Glomerular visceral epithelial cell (primary cell): ENCODE measurements at regions not wholly inside any gene's neighbourhood (a gene's known extent, or its start where the extent isn't known, plus 50 kb on each side); places are given as distances from the start of the nearest gene placed in this dataset.

ENCODE experiments used
- DNase-seq: peaks from one replicate; pipeline ENCODE4 v3.0.0-alpha.2; 2016; ENCODE audit errors: extremely low spot score

DNA sequence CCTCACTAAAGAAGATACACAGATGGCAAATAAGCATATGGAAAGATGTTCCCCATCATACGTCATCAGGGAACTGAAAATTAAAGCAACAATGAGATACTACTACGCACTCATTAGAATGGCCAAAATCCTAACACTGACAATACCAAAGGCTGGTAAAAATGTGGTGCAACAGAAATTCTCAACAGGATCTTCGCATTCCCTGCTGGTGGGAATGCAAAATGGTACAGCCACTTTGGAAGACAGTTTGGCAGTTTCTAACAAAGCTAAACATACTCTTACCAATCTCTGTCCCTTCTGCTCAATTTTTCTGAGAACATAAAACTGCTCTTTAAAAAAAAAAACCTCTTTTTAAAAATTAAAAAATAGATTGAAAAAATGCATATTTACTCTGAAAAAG is 300.2 kb downstream of the FBXW7 start:
- no peak for DNase-seq

DNA sequence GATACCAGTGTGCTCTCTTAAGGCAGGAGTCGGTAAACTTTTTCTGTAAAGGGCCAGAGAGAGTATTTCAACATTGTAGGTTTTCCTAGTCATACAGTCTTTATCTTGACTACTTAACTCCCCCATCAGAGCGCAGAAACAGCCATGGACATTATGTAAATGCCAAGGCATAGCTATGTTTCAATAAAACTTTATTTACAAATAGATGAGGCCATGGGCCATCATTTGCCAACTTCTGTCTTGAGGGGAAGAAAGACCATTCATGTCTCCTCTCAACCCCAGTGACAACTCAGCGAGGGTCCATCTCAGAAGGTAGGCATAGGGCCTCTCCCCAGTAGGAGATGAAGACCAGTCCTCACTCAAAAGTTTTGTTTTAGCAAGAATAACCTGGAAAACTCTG is 301.3 kb downstream of the FBXW7 start:
- DNase-seq: no peak

DNA sequence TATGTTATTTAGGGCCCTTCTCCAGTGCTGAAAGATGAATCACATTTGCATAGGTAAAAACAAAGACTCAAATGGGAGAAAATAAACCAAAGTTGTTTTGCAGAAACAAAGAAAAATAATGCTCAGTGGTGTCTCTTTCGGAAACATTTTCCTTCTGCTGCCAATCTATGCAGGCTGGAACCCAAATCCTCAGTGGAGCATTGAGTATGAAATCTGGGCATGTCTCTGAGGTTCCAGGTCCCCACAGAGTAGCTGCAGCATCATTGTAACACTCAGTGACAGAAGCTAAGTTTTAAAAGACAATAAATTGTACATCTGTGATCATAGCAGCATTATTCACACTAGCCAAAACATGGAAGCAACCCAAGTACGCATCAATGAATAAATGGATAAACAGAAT is 303.6 kb downstream of the FBXW7 start:
- DNase-seq: no peak

DNA sequence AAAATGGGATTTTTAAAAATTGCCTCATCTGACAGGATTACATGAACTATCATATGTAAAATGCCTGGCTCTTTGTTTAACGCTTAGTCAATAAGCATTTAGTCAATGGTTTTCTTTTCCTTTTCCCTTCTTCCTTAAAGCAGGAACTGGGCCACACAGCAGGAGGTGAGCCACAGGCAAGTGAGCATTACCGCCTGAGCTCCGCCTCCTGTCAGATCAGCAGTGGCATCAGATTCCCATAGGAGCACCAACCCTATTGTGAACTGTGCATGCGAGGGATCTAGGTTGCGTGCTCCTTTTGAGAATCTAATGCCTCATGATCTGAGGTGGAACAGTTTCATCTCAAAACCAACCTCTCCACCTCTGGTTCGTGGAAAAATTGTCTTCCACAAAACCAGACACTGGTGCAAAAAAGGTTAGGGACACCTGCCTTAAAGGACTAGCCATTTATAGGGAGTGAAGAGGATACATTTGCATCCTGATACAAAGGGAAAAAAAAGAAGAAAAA is 306.1 kb downstream of the FBXW7 start:
- DNase-seq: no peak

DNA sequence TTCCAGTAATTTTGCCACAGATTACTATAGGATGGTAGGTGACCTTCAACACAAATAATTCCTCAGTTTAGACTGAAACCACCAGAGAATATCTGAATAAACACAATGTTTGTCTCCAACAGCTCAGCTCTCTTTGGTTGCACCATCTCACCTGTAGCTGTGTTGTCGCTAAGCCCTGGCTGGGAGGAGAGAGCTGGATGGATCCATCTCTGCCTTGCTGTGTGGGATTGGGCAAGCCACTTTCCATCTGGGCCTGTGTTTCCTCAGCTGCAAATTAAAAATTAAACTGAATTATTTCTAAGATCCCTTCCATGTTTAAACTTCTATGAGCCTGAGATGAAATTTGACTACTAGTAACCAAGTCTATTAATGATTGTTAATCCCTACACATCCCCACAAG is 310.2 kb downstream of the FBXW7 start:
- no peak for DNase-seq

DNA sequence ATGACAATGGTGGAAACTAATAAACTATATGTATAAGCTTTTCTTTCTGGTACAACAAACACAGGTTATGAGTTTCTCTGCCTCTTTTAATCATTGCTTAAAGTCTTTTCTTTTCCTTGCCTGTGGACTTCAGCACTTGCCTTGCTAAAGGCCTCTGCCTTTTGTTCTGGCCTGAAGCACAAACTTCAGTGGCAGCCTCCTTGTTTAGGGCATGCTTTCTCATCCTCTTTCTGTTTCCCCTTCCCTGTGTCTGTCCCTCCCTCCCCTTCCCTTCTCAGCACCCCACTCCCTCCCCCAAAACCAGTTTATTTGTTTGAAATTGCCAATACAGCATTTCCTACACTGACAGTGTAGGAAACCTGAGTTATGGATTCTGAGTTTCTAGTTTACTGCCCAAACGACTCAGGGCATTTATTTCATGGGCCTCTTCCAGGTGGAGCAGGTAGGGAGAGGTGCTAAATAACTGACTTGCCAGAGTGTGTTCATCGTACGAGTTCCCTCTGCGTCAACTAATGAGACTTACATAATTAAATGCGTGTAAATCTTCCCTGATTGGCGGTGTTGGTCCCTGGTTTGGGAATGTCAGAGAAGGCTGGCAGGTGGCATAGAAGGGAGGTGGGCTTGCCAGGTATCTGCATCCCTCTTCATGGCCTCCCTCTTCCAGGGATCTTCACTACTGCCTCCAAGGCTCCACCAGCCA is 311.0 kb downstream of the FBXW7 start:
- DNase-seq: no peak

DNA sequence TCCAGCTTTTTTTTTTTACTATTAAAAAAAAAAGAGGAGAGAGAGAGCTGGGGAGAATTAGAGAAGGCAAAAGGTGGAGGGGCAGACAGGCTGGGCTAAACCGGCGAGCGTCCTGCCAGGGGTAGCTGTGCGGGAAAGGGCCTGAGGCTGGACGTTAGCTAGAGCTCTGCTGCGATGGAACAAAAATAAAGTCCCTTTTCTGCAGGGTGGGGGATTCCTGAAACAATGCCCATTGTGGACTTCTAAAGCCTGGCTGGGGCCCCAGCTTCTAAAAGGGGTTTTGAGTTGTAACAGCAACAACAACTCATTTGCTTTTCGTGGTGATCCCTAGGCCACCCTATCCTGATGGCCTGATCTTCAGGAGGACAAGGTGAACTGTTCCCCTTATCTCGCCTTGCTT is 311.7 kb downstream of the FBXW7 start:
- DNase-seq: no peak

DNA sequence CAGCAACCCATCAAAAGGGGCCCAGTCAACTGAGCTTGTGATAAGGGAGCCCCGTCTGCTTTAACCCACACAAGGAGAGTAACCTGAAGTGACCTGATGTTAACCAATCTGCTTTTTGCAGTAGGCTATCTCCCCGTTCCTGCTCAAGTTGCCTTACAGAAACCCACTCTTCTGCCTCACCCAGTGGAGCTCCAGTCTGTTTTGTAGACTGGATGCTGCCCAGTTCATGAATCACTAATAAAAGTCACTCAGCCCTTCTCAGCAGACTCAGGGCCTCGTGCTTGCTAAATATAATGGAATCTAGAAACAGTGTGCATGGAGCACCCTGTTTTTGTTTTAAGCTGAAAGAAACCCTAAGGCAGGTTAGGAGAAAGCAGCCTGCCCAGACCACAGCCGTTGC is 312.3 kb downstream of the FBXW7 start:
- DNase-seq: no peak

DNA sequence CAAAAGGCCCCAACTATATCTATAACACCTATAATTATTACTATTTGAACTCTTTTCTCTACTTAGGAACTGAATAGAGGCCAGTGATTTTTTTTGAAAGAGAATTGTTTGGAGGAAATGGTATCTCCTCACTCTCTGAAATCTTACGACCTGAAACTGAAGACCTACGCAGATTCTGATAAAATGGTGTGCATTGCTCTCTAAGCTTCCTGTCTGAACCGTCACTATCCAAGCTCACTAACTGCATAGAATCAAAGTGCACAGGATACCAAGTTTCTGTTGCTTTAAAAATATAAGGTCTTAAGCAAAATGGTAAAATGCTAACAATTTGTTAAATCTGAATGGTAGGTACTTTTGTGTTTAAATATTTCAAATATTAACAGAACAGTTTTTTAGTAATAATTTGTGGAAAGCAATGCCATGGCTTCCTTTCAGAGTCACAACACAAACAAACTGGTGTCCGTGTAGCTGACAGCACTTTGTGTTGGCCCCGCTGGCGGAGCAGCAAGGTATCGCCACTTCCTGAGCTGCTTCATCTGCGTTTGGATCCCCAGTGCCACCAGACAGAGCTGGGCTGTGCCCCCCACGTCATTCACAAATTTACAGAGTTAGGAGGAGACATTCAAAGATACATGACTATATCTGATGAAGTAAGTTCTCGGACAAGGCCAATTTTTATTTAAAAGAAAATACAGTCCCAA is 313.9 kb downstream of the FBXW7 start:
- DNase-seq: no peak

DNA sequence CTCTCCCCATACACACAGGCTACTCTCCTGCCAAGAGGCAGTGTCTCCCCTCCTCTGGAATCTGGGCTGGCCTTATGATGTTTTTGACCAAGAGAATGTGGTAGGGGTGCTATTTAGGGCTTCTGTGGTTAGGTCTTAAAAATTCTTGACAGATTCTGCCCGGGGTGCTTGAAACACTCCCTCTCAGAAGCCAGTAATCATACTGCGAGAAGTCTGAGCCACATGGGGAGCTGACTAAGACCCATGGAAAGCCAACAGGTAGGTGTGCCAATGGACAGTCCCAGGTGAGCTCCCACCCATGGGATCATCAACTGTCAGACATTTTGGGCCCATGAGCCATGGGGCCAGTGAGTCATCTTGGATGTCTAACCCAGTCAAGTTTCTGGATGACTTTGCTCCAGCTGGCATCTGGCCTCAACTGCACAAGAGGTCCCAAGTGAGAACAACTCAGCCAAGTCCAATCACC is 315.7 kb downstream of the FBXW7 start:
- DNase-seq: no peak

DNA sequence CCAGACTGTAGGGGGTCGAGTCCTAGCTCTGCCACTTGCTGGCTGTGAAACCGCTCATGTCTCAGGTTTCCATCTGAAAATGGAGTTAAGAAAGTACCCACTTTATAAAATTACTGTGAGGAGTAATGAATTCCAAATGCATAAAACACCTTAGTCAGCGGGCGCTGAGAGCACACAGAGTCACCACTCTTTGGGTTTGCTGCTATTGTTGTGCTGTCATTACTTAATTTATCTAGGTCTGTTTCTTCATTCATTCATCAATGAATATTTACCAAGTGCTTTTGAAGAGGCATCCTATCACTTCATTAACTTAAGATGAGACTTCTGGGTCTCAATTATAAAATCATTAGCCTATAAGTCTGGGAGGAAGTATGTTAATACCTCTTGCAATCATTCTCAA is 317.3 kb downstream of the FBXW7 start:
- DNase-seq: no peak

DNA sequence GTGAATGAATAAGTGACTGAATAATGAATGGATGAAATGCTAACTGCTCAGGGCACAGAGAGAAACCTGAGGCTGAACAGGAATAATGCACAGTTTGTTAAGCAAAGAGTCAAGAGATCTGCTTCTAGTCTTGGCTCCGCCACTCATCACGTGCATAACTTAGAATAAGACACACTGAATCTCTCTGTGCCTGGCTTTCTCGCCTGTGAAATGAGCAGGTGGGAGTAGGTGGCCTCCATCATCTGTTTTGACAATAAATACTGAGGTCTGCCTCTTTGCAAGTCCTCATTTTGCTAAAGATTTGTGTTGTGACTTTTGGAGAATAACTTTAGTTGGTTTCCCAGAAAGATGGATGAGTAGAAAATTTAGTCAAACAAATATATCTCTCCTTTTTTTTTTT is 318.0 kb downstream of the FBXW7 start:
- no peak for DNase-seq

DNA sequence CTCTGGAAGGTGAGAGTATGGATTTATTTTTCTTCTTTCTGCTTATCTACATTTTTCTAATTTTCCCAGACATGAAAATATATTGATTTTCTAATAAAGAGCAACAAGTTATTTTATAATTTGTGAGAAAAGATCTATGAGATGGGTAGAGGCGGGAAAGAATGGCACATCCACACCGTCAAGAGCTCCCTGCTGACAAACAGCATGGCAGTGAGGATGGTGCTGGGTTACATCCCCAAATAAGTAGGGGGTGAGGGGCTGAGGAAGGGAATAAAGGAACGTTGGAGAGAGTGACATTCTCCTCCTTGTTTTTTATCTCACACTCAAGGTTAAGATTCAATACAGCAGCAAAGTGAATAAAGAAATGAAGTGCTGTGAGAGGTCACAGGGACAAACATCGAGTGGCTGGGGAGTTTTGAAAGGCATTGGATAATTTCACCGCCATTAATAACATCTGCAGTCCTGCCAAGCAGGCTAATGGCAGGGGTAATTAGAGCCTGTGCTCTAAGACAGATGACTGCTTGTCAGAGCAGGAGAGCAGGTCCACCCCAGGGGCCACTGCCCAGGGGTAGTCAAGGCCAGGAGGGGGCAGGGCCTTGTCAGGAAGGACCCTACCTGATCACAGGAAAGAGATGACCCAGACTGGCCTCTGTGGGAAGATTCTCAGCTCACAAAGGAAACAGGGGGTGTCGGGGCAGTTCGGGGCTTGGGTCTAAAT is 323.8 kb downstream of the FBXW7 start:
- DNase-seq: no peak

DNA sequence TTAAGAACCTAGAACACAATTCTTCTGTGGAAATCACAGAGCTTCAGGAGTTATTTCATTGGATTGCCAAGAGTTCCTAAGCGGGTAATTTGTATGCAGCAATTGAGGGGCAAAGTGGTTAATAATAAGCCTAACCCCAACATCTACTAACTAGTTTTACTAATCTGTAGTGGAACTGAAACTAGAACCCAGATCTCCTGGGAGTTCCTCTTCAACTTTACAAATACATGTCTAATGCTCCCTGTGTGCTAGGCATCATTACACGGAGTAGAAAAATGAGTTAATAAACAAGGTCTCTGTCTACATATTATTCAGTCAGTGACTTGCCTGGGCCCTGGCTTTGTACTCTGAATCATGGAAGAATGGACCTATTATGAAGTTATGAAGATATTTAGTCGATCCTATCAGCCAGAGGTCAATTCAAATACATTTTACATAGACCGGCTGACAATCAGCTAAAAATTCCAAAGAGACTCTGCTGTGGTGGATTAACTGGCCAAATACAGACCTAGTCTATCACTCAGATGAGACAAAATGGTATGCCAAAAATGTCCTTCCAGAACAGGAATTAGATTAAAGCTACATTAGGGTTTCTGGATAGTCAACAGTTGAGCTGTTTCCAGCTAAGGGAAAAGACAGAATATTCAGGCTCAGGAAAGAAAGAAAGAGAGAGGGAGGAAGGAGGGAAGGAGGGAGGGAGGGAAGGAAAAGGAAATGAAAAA is 326.0 kb downstream of the FBXW7 start:
- DNase-seq: no peak

DNA sequence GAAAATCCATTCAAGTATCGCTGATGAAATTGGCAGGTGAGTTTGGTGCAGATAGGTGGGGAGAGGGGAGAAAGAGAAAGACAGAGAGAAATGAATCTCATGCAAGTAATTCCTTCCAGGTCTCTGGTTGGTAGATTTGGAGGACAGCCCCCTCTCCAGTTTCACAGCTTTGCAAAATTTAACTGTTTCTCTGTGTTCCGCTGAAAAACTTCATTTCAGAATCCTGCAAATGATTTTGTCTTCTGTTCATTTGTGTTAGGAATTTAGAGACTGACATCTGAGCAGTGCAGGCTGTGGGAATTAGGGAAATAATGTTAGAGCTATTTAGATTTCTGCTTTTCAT is 328.5 kb downstream of the FBXW7 start:
- DNase-seq: no peak

DNA sequence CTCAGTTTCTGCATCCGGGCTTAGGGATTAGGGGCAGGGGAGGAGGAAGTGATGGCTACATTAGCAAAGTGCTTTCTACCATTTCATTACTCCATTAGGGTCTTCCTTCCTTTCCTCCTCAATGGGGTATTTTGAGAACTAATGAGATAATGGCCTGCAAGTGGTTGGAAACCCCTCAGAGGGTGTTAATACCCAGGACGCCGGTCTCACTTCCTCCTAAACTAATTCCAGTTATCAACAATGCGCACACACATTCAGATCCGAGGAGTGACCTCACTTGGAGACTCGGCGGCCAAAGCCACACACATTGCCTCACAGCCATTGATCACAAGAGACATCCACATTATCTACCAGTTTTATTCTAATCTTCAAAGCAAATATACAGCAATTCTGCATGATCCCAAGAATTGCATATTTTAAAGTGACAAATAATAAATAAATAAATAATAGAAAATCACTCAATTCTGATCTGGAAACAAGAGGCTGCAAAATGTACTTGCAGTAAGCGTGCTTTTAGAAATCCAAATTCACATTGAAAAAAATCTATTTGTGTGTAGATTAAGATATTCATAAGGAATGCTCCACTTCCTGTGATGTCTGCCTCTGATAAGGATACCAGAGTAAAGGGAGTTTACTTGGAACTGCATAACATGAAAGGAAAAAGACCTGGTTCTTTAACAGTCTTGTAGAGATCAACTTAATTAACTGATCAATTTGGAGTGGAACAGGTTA is 329.1 kb downstream of the FBXW7 start:
- DNase-seq: no peak

DNA sequence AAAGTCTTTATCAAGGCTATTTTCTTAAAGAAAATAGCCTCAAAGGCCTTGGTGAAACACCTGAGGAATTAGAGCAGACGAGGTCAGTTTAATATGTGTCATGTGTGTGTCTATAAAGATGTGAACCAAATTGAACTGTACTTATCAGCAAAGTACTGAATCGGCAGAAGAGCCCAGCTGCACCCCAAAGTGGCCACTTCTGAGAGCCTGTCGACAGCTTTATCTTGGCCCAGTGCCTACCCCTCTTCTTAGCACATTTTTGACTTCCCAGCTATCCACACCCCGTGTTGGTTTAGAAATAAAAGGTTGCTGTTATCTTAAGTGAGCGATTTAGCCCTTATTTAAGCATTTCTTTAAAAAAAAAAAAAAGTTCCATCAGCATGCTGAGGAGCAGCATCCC is 329.7 kb downstream of the FBXW7 start:
- DNase-seq: no peak

DNA sequence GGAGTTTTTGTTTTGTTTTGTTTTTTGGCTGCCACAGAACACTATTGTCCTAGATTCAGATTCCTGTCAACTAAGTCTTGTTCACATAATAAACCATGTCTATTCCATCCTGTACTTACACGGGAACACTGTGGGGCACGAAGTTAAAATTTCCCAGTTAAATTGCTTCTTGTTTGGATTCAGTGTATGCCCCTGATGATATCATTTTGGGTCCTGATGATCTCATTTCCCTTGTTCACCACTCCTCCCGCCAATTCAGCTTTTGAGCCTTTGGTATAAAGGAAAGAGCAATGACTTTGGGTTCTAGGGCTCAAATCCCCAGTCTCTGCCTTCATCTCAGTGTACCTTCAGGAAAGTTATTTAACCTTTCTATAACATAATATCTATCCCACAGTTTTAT is 333.5 kb downstream of the FBXW7 start:
- no peak for DNase-seq

DNA sequence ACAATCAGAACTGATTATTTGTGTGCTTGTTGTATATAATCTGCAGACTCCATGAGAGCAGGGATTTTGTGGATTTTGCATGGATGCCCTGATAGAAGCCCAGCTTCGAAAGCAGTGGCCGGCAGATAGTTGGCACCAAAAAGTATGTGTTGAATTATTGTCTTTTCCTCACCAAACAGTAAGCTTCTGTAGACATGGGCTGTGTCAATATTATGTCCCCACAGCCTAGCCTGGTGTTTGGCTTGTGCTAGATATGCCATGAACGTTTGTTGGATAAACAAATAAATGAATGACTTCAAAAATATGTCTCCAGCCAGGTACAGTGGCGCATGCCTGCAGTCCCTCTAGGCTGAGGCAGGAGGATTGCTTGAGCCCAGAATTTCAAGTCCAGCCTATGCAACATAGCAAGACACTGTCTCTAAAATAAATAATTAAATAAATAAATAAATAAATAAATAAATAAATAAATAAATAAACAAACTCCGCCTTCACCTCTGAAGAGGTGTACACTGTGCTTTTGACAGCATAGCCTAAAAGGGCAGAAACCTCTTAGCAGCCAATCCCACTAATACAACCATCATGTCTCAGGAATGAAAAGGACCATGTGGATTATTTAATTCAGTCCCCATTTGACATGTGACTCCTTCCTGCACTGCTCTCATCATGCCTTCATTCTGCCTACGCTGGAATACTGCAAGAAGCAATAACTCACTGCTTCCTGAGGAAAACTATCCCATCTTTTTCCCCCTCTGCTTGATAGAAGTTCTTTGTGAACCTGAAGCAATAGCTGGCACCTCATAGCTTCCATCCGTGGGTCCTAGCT is 335.2 kb downstream of the FBXW7 start:
- no peak for DNase-seq

DNA sequence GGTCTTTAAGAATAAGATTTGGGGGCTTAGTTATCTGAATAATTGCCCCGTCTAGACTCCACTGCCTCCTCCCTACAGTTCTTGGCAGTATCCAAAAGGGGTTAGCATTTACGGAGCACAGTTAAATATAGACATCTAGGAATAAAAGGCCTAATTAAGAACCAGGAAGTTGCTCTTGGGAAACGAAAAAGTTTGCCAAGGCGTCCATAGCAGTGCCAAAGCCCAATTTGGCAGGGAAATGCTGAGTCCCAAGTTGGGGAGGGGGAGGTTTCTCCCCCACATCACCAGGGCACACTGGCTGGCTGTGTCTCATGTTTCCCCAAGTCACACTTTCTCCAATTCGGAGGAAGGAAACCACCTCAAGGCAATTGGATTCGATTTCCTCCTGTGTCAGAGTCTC is 338.7 kb downstream of the FBXW7 start:
- no peak for DNase-seq

DNA sequence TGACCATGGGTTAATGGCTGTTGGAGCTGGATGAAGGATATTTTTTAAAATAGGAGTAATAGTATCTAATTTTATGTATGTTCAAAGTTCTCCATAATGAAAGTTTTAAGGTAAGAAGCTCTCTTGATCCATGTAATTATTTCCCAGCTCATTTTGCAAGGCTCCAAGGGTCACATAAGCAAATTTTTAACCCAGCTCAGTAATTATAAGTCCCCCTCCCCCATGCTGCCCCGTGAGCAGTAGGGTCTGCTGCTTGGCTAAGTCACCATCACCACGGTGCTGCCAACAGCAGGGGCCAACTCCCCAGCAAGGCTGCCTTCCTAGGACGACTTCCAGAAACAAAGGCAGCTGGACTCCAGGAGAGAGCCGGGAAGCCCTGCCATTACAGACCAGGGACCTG is 340.0 kb downstream of the FBXW7 start:
- no peak for DNase-seq
